Left lung (tissue), 4 donors: ENCODE measurements at regions not wholly inside any gene's neighbourhood (a gene's known extent, or its start where the extent isn't known, plus 50 kb on each side); places are given as distances from the start of the nearest gene placed in this dataset.

Experiments used
- ATAC-seq: fragments of 200-7000 bp; cut with Tn5 transposase; one replicate; pipeline ENCODE4 v1.9.1; 2020; ENCODE audit warnings: moderate library complexity
- DNase-seq, 4 donors: peaks; one replicate each; pipeline ENCODE4 v3.0.0-alpha.2; 2013 to 2020
- H3K27ac ChIP-seq, 2 donors: fragments of 200-600 bp; sonication (generic) in 1 of 2; one replicate each; pipeline versions ENCODE4 v1.5.0 to v1.8.0; 2020 to 2021
- H3K27me3 ChIP-seq, 2 donors: fragments of 200-600 bp; sonication (generic) in 1 of 2; one replicate each; pipeline versions ENCODE4 v1.5.0 to v1.8.0; 2020 to 2021
- H3K36me3 ChIP-seq, 2 donors: fragments of 200-600 bp; sonication (generic) in 1 of 2; one replicate each; pipeline versions ENCODE4 v1.5.0 to v1.8.0; 2020 to 2021
- H3K4me1 ChIP-seq, 2 donors: fragments of 200-600 bp; one replicate each; pipeline ENCODE4 v1.8.0; 2021
- H3K4me3 ChIP-seq, 2 donors: fragments of 200-600 bp; sonication (generic) in 1 of 2; one replicate each; pipeline versions ENCODE4 v1.5.0 to v1.8.0; 2020 to 2021; ENCODE audit warnings: mild to moderate bottlenecking in 1 of 2
- H3K9me3 ChIP-seq, 2 donors: fragments of 200-600 bp; sonication (generic) in 1 of 2; one replicate each; pipeline versions ENCODE4 v1.5.0 to v1.8.0; 2020 to 2021
- intact Hi-C, 2 donors: fragments of 100-400 bp; cut with DNase I; formaldehyde crosslinking; loops; one replicate each; pipeline versions ENCODE4 v1.11.2 to v1.14.2; 2022
- TF ChIP-seq, protein P1 (sequence below), 2 donors: fragments of 200-600 bp; sonication (generic) in 1 of 2; IDR thresholded peaks; one replicate each; pipeline versions ENCODE4 v1.5.0 to v1.8.0; 2021; ENCODE audit warnings: antibody characterized with exemption in 2 of 2
- donor health status: DM: no; HTN: yes; CAD: no.
- donor health status: DM: no; HTN: no; CAD: no.

GRCh38 chr5:3931976-3932375 lies 336.3 kb downstream of the IRX1 start:
- ATAC-seq (no peak), DNase-seq (no peak)
- intact Hi-C loops: no loop called here
- H3K27me3 ChIP-seq: no peaks in the 10 kb centered on the region
- no peaks in the 10 kb centered on the region for H3K36me3 ChIP-seq
- TF ChIP-seq, protein P1, sequence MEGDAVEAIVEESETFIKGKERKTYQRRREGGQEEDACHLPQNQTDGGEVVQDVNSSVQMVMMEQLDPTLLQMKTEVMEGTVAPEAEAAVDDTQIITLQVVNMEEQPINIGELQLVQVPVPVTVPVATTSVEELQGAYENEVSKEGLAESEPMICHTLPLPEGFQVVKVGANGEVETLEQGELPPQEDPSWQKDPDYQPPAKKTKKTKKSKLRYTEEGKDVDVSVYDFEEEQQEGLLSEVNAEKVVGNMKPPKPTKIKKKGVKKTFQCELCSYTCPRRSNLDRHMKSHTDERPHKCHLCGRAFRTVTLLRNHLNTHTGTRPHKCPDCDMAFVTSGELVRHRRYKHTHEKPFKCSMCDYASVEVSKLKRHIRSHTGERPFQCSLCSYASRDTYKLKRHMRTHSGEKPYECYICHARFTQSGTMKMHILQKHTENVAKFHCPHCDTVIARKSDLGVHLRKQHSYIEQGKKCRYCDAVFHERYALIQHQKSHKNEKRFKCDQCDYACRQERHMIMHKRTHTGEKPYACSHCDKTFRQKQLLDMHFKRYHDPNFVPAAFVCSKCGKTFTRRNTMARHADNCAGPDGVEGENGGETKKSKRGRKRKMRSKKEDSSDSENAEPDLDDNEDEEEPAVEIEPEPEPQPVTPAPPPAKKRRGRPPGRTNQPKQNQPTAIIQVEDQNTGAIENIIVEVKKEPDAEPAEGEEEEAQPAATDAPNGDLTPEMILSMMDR (IDR thresholded peaks at IDR 0.05): no peak
- H3K27ac ChIP-seq: no peak overlapping the region
- peaks cover 0 to 12% of the 10 kb centered on the region in 2 donors for H3K9me3 ChIP-seq
- no peak overlapping the region for H3K4me3 ChIP-seq
- H3K4me1 ChIP-seq: no peaks in the 10 kb centered on the region

DNA sequence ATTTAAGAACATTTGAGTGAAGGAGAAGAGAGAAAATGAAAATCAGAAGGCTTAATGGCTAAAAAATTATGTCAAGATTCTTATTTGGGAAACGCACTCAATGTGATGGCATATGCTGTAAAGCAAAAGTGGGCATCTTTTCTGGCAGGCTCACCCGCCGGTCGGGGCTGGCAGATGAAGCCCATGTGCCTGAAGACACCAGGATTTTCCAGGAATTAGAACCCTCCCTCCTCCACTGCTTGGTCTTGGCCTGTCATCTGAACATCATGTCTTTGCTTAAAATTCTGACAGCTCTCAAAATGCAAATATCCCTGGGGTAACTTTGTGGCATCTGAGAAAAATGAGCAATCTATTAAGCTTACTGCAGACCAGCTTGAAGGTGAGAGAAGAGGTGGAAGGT lies 337.9 kb downstream of the IRX1 start:
- no peaks in the 10 kb centered on the region for H3K27me3 ChIP-seq
- TF ChIP-seq, protein P1 (IDR thresholded peaks at IDR 0.05): no peak
- H3K27ac ChIP-seq: no peak overlapping the region
- ATAC-seq (no peak), DNase-seq (no peak)
- H3K36me3 ChIP-seq: no peaks in the 10 kb centered on the region
- no peak overlapping the region for H3K4me3 ChIP-seq
- intact Hi-C loops: no loop called here
- H3K4me1 ChIP-seq: no peaks in the 10 kb centered on the region
- peaks cover 0 to 10% of the 10 kb centered on the region in 2 donors for H3K9me3 ChIP-seq

- ATAC-seq: no peak
- Histone ChIP-seq H3K4me1 (no peaks in the 10 kb centered on the region), H3K27me3 (no peaks in the 10 kb centered on the region), H3K4me3 (no peak overlapping the region), H3K9me3 (peaks cover 0 to 13% of the 10 kb centered on the region in 2 donors), H3K36me3 (no peaks in the 10 kb centered on the region), H3K27ac (no peak overlapping the region)
- intact Hi-C loops: no loop called here
- TF ChIP-seq, protein P1 (IDR thresholded peaks at IDR 0.05): no peak
- no peak for DNase-seq
These were observed 338.3 kb downstream of the IRX1 start for GRCh38 chr5:3933966-3934365.

DNA sequence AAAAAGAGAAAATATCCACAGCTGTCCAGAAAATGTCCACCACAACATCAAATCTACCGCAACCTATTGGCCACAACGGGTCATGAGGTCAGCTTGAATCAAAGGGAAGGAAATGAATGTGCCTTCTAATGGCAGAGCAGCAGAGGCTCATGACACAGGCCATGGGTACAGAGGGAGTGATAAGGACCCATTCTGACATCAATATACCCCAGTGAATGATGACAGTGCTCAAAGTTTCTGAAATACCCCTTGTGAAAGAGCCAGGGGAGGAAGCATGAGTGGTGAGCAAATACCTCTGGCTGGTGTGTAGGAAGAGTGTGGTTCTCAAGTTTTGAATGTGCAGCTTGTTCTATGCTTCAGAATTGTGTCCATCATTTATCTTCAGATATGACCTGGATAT lies 348.2 kb downstream of the IRX1 start:
- no peak overlapping the region for H3K4me3 ChIP-seq
- TF ChIP-seq, protein P1 (IDR thresholded peaks at IDR 0.05): no peak
- DNase-seq (no peak), ATAC-seq (no peak)
- H3K4me1 ChIP-seq: no peaks in the 10 kb centered on the region
- H3K27me3 ChIP-seq: no peaks in the 10 kb centered on the region
- no peak overlapping the region for H3K27ac ChIP-seq
- intact Hi-C loops: no loop called here
- peaks cover 0 to 18% of the 10 kb centered on the region in 2 donors for H3K9me3 ChIP-seq
- no peaks in the 10 kb centered on the region for H3K36me3 ChIP-seq

- DNase-seq (no peak), ATAC-seq (no peak)
- TF ChIP-seq, protein P1 (IDR thresholded peaks at IDR 0.05): no peak
- Histone ChIP-seq H3K27ac (no peak overlapping the region), H3K9me3 (peaks cover 0 to 18% of the 10 kb centered on the region in 2 donors), H3K4me3 (no peak overlapping the region), H3K27me3 (no peaks in the 10 kb centered on the region), H3K36me3 (no peaks in the 10 kb centered on the region), H3K4me1 (no peaks in the 10 kb centered on the region)
- intact Hi-C loops: no loop called here
These were observed 349.3 kb downstream of the IRX1 start for GRCh38 chr5:3944930-3945329.
